ENCODE measurements at regions not wholly inside any gene's neighbourhood (a gene's known extent, or its start where the extent isn't known, plus 50 kb on each side); places are given as distances from the start of the nearest gene placed in this dataset.
A peak's percentile ranks its signal among the peaks of the same experiment; 100 is the strongest.
"Not testable (repeated sequence)": the region's sequence is repeated elsewhere in the genome, so short reads cannot be mapped to it uniquely, and the experiment has no call there.

DNA sequence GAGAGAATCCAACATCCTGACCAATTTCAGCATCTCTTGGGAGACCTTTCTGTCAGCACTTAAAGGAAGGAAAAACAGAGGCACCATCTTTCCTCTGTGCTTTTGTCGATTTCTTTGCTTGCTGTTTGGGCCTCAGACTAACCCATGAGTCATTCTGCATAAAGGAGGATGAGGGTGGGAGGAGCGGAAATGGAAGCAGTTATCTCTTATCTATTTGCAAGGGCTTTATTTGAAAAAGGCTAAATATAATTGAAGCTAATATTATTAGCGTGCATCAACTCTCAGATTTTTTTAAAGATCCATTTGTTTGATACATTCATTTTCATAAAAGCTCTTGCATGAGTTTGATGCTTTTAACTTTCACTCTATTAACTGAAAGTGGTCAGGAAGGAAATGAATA, 72.9 kb downstream of the ZNF622 start:
- DNase-seq, result no peak

DNA sequence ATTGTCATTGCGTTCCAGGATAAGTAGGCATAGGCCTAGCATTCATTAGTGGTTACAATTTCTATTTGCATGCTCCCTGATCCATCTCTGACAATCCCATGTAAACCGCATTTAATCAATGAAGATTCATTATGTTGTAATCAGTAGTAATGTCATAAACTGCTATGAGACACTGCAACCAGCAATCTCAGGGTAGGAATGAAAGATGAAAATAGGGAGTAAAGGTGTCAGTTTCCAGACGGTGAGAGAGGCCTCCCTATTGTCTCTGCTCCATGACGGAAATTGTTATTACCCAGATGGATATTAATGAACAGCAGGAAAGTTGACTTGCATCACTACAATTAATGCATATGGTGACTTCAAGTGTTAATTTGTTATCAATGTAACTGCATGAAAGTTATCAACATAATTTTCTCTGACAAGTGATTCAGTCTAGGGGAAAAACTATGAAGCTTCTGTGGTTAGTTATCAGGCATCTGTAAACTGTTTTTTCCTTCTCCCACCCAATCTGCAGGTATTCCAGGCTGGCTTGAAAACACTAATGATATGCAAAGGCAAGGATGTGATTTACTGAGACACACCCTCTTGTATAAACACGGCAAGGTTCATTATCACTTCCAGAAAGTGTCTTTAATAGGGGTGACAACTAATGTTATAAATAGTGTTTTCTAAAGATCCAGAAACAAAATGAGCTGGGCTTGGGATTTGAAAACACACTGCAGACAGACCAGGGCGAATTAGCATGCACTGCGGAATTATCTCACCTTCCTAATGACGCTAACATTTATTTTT, 73.5 kb downstream of the ZNF622 start:
- DNase-seq, result no peak

DNA sequence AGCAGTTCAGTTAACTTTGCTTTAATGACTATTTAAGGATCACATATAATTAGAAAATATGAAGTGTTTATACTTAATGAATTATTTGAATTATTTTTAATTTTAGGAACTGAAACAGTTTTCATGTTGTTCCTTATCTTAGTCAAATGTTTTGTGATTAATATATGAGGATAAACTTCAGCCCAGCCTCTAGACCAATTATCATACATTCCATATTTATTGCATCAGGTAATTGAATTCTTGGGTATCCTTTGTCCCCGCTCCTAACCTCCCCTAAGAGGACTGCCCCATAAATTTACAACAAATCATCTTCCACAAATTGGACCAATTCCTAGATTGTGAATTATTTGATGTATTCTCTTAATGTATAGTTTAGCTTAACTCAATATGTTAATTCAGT, 74.8 kb downstream of the ZNF622 start:
- DNase-seq, result no peak

DNA sequence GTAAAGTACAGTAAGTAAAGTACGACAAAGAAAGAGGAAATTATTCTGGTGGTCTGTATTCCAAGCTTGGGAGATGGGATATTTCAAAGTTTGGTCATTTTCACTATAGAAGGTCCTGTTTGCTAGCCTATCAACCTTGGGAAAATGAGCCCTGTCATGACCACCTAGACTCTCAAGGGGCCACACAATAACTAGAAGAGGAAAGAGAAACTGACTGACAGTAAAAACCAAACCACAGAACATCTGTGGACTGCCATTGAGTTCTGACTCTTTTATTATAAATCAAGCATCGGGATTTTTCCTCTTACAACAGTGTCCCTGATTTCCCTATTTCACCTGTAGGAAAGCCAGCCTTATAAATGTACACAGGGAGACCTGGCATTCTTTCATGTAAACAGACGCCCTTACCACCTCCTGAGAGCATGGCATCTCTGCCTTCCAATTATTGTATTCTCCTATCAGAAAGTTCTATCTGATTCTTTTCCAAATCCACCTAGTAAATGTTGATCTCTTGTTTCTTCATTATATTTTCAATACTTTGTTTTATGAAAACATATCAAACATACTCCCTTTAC, 80.0 kb downstream of the ZNF622 start:
- no peak for DNase-seq

DNA sequence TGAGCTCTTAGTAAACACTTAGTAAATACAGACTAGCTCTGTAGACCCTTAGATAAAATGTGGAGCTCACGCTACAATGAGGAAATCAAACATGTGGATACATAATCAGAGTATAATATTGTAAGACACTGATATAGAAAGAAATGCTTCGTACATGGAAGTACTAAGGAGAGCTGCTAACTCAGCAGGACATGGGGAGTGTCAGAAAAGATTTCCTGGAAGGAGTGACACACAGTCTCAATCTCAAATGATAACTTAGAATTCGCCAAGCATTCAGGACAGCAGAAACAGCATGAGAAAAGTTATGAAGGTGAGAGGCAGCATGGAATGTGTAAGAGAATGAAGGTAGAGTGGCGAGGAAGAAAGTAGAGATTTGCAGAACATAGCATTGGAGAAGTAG, 80.8 kb downstream of the ZNF622 start:
- no peak for DNase-seq

DNA sequence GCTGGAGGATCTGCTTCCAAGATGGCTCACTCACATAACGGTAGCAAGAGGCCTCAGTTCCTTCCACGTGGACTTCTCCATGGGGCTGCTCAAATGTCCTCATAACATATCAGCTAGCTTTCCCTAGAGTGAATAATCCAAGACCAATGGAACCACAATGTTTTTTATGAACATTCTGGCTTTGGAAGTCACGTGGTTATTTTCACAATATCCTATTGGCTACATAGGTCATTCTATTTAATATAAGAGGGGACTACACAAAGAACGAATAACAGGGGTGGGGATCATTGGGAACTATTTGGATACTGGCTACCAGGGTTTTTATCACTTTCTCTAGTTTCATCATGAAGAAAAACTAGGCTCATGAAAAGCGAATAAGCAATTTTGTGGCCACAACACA, 81.4 kb downstream of the ZNF622 start:
- no peak for DNase-seq

DNA sequence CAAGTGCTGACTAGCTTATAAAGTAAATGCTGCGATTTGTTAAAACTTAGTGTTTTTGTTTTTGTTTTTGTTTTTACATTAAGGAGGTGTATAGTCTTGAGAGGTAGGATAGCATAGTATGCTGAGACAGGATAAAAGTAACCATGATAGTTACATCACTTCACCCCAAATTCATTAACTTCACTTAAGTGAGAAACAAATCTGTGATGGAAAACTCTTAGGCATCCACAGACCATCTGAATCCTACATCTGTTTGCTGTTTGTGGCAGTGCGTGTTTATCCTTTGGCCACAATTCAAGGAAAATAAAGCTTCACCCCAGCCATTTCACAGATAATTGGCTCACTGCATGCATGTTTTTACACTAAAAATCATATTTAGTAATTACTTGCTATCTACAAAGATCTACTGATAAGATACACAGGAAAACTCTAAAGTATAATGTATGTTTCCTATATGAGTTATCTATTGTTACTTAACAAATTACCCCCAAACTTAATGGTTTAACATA, 82.0 kb downstream of the ZNF622 start:
- no peak for DNase-seq

DNA sequence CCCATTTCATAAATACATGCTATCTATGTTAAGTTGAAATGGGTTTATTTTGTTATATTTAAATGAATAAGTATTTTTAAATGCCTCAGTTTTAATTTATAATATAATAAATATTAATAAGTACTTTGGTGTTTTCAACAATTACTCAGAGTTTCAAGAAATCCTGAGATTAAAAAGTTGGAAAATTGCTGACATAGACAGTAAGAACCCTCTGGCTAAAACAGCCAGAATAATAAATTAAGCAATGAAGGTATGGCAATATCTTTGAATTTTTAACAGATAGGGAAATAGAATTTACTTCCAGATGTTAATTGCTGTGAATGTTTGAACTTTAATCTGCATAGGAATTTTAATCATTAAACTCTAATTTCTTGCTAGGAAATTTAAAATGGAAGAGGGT, 83.6 kb downstream of the ZNF622 start:
- no peak for DNase-seq

DNA sequence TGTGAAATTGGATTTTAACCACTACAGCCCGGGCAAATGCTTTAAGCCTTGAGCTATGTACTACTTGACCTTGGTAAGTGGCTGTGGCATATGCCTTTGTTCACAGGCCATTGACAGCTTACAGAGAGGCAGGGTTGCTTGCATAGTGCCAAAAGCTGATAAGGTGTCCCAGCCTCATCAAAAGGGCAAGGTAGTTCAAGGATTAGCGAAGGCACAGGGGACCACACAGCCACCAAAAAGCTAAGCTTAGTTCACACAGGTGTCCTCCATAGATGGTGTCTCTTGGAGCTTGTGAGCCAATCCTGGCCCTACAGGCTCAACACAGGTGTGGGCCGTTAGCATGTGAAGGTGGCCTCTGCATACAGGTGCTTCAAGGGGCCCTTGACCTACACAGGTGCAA, 86.8 kb downstream of the ZNF622 start:
- DNase-seq, result no peak

DNA sequence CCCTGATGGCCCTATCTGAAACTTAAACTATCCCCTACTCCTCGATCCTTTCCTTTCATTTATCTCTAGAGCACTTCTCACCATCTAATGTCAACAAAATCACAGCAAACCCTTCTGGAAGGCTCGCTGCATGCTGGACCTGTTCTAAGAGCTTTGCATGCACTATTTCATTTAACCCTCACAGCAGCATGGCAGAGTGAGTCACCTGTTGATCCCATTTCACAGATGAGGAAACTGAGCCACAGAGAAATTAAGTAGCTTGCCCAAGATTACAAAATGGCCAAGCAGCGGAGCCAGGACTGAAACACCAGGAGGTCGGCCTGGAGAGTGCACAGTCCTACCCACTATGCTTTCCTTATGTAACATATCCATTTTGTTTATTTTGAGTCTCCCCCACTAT, 93.1 kb downstream of the ZNF622 start:
- DNase-seq, result no peak

DNA sequence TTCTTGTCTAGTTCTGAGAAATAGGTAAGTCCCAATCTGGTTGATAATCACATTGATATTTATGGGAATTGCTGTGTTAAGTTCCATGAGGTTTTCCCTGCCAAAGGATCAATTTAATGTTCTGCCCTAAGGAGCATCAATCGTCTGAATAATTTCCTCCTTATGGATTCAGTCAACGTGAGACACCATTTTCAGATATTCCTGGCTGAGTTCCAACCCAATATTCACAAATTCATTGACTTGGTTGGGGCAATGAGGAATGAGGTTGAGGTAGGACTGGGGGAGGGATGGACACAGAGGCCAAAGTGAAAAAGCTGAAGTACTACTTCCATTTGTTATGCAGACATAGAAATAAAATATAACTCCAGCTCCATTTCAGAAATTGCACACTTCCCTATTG, 99.1 kb downstream of the ZNF622 start:
- no peak for DNase-seq

DNA sequence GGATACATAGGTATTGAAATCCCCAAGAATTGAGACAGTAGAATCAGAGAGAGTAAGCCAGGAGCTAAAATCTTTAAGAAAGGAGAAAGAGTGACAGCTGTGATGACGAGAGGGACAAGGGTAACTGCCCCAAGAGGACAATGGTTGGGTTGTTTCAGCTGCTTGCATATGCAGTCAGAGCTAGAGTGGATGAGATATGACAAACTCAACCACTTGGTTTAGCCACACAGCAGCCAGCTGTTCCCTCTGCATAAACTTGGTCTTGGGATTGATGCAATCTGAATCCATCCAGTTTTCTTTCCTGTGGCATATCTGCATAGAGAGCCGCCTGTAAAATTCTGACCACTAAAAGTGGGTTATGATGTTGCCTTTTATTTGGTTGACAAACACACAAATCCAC, 100.7 kb downstream of the ZNF622 start:
- DNase-seq, result no peak

DNA sequence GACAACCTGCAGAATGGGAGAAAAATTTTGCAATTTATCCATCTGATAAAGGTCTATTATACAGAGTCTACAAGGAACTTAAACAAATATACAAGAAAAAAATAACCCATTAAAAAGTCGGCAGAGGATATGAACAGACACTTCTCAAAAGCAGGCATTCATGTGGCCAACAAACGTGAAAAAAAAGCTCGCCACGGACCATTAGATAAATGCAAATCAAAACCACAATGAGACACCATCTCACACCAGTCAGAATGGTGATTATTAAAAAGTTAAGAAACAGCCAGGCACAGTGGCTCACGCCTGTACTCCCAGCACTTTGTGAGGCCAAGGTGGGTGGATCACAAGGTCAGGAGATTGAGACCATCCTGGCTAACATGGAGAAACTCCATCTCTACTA, 112.2 kb downstream of the ZNF622 start:
- DNase-seq, result not testable (repeated sequence)

DNA sequence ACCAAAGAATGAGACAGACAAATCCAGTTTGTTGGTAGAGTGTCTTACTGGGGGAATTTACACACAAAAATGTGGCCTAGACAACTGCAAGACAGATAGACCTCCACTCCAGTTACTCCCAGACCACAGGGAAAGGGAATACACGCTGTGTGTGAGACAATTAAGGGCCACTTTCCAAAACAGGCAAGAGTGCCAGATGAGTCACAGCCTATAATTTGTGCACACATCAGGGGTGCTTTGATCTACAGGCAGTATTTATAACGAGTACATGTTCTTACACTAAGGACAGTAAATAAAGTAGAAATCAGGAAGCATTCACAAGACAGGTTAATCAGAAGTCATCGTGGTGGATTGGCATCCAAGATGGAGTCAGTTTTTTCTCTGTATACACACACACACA, 114.8 kb downstream of the ZNF622 start:
- DNase-seq, result no peak

DNA sequence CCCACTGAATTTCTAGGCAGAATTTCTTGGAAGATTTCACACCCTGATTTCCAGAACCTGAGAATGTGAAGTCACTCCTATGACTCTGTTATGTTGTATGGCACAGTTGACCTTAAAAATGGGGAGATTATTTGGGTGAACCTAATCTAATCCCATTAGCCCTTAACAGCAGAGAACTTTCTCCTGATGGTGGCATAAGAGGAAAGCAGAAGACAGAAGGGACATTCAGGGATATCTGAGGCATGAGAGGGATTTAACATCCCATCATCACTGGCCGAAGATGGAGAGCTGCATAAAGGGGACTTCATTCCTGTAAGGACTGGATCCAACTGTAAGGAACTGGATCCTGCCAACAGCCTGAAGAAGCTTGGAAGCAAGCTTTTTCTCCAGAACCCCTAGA, 119.2 kb downstream of the ZNF622 start:
- no peak for DNase-seq

DNA sequence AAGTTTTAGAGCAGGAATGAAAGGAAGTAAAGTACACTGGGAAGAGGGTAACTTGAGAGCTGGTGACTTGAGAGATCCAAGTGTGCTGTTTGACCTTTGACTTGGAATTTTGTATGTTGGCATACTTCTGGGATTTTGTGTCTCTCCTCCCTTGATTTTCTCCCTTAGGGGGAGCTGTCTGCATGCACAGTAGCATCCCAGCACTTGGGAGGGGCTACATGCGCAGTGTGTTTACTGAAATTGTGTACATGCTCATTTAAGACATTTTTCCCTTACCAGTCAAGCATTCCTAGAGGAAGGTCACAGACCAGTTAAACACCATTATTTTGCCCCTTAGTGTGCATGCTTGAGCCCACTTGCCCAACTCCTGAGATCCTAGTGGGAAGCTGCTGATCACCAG, 120.1 kb downstream of the ZNF622 start:
- DNase-seq, result no peak

DNA sequence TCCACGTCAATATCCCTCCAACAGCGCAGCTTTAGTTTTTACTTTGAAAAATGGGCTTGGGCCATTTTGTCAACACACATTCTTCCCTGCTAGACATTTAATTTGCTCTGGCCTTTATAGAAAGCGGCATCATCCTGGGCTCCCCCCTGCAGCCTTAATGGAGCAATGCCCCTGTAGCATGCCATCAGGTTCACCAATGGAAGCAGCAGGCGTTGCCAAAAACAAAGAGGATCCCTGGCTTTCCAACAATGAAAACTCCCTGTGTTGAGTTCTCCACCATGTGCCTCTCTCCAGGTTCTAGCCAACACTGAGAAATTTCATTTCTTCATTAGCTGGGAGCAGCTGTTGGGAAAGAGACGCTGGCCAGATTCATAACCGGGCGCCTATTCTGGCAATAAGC, 139.5 kb downstream of the ZNF622 start:
- DNase-seq, result no peak

DNA sequence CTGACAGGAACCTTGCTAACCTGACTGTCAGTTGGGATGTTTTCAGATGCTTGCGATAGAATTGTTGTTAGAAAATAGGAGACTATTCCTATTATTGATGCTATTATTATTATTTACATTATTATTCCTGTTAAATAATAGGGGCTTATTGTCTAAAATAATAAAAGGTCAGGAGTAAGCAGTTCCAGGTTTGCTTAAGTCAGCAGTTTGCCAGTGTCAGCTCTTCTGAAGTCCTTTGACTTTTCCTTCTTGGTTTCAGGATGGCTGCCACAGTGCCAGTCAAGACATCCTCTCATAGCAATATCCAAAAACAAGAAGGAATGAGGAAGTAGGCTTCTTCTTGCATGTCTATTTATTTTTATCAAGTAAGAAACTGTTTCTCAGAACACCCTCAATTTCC, 141.7 kb upstream of the MARCHF11 start:
- no peak for DNase-seq

DNA sequence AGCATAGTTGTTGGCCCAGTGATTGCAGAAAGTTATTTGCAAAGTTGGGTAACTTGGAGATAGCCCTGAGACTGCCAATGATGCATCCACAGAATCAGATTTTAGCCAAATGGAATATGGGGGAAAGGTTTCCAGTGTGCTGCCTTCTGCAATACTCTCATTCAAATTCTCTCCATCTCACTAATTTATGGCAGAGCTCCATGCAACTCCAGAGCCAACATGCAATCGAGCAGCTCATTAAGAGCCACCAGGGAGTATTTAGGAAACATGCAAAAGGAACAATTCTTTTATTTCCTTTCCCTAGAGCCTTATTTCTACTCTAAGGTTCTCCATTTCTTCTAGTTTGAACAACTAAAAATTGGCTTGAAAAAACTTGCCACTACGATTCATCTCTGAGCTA, 135.9 kb upstream of the MARCHF11 start:
- DNase-seq, result no peak

DNA sequence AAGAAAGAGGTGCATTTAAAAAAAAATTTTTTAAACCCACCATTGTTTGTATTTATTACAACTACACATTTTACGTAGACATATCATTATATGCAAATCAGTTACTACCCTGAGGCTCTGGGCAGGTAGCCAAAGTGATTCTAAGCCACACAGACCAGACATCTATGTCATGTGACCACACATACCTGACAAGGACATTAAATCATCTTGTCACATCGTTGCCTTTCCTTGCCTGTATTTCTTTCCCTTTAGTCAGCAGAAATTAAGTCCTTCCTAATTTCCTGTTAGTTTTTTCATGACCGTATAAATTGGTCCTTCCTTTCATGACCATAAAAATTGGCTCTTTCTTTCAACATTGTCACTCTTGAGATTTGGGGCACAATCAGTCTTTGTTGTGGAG, 134.2 kb upstream of the MARCHF11 start:
- peak; percentile 28 for DNase-seq

DNA sequence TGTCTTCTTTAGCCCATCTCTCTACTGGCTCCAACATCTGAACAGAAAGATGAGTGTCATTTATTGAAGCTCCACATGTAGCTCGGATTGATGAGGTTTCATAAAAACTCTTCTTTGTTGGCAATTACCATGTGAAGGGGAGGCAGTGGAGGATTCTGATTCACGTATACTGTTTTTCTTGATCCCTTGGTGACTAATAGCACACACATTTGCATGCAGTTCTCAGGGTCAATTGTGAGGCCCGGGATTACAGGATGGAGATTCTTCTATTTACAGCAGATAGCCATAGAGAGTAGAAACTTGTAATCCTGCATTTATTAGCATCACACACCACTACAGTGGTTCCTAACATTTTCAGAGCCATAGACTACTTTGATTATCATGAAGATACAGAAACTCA, 133.2 kb upstream of the MARCHF11 start:
- DNase-seq, result no peak

DNA sequence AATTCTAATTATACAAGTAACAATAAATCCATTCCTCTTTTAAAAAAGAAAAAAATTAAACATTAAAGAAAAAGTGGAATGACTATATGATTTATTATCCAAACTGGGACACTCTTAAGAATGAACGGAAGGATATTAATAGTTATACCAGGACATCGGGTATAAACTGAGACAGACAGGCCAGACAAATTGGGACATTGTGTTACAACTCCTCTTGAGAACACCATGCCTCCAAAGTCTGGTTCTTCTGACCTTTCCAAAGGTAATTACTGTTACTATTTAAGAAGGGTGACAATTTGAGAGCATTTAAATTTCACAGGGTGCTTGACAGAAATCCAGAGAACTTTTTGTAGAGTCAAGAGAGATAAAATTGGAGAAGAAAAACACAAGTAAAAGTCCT, 132.1 kb upstream of the MARCHF11 start:
- no peak for DNase-seq

DNA sequence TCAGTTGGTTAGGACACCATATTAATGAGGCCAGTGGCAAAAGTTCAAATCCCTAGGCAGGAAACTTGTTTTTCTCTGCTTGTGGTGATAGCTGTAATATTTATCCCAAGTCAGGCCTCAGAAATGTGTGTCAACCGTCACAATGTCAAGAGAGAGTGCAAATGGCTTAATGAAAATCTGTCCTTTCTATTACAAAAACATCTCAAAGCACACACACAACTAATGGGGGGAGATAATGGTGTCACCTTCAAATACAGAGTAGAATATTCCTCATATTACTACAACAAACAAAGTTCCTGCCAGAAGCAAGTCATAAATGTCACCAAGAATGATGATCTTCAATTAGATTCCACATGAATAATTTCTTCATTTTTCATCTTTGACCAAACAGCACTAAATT, 127.2 kb upstream of the MARCHF11 start:
- no peak for DNase-seq

DNA sequence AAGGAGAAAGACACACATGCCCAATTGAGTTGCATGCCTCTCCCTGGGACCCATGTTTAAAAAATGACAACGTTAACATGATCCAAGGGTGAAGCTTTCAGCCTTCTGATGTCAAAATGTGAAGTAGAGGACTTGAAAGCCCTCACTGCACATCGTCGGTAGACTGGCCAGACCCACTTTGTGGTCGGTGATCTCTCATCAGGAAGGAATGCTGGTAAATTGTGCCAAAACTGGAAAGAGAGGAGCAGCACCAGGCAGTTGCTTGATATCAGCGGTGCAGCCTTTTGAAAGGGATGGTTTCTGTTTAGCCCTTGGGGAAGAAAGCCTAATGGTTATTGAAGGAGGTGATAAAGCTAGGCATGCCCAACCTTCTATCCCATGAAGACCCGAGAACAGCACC, 125.3 kb upstream of the MARCHF11 start:
- DNase-seq, result no peak

DNA sequence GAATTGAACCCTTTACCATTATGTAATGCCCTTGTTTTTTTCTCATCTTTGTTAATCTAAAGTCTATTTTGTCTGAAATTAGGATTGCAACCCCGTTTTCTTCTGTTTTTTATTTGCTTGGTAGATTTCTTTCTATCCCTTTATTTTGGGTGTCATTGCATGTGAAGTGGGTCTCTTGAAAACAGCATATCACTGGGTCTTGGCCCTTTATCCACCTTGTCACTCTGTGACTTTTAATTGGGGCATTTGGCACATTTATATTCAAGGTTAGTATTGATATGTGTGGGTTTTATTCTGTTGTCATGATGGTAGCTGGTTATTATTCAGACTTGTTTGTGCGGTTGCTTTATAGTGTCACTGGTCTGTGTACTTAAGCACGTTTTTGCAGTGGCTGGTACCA, 117.4 kb upstream of the MARCHF11 start:
- no peak for DNase-seq

Data from NCI-H1048 (cell line).